GM19328 (cell line): ENCODE measurements at regions not wholly inside any gene's neighbourhood (a gene's known extent, or its start where the extent isn't known, plus 50 kb on each side); places are given as distances from the start of the nearest gene placed in this dataset.

ENCODE experiments used
- ATAC-seq: cut with Tn5 transposase; IDR thresholded peaks from one replicate; pipeline ENCODE4 v1.9.1; 2021; ENCODE audit warnings: mild to moderate bottlenecking, moderate library complexity; ENCODE audit not compliant: unreplicated experiment

DNA sequence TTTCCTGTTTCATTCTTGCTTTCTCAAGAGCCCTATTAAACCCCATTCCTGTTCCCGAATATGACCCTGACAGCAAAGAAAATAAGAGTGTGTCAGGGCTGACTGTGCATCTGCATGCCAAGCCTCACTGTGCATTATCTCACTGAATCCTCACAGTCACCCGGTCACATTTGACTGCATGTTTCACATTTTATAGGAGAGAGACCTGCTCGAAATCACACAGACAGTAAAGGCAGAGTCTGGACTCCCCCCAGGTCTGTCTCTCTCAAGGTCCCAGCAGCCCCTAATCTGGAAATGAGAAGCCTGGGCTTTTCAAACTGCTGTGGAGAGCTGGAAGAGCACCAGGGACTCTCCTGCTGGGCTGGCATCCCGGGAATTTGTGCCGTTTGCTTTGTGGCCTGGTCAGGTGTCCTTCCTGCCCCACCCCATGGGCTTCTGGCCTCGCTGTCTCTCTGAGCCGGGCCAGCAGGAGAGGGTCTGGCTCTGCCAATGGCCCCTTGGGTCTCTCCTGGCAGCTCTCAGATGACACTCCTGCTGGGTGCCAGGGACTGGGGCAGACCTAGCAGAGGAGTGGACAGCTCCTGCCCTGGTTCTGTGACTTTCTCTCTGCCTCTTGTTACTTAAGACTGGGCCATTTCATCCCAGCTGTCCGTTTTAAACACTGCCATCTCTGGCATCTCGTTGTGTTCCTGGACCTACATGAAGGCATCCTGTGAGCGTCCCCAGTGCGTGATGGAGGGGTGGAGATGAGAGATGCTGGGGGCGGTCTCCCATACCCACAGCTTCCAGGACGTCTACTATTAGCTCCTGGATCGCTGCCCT is 173.6 kb downstream of the ARHGAP12 start:
- no peak for ATAC-seq

DNA sequence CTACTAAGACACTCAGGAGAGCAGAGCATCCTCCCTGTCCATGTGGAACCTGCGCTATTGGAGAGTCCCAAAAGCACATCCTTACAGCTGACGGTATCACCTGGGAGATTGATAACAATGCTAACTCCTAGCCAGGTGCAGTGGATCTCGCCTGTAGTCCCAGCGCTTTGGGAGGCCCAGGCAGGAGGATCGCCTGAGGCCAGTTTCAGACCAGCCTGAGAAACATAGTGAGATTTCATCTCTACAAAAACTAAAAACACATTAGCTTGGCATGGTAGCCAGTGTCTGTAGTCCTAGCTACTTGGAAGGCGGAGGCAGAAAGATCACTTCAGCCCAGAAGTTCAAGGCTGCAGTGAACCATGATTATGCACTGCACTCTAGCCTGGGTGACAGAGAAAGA is 174.9 kb downstream of the ARHGAP12 start:
- ATAC-seq = no peak

DNA sequence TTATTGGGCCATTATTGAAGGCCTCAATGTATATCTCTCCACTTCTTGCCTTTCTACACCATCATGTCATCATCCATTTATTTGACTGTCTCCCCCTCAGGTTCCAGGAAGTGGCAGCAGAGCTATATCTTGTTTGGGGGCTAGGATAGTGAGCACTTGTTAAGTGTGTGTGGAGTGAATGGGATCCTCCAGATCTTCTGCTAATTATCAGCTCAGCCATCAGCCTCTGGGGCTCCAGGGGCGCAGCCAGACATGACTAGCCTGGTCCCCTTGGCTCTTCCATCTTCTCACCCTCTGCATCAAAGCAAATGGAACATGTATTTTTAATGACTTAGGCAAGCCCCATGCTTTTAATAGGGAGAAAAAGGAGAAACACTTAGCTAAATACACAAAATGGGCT is 176.5 kb downstream of the ARHGAP12 start:
- ATAC-seq = no peak

DNA sequence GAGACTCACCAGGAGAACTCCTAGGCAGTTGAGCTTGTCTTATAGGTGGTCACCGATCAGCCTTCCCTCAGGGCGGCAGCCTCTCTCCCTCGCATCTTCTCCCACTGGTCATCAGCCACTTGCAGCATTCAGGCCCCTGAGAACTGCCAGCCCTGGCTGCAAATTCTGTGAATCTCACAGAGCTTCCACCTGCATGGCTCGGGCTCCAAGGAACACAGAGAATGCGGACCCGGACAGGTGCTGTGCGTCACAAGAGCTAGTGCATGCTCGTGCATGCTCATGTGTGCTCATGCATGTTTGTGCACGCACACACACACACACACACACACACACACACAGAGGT is 176.9 kb downstream of the ARHGAP12 start:
- no peak for ATAC-seq

DNA sequence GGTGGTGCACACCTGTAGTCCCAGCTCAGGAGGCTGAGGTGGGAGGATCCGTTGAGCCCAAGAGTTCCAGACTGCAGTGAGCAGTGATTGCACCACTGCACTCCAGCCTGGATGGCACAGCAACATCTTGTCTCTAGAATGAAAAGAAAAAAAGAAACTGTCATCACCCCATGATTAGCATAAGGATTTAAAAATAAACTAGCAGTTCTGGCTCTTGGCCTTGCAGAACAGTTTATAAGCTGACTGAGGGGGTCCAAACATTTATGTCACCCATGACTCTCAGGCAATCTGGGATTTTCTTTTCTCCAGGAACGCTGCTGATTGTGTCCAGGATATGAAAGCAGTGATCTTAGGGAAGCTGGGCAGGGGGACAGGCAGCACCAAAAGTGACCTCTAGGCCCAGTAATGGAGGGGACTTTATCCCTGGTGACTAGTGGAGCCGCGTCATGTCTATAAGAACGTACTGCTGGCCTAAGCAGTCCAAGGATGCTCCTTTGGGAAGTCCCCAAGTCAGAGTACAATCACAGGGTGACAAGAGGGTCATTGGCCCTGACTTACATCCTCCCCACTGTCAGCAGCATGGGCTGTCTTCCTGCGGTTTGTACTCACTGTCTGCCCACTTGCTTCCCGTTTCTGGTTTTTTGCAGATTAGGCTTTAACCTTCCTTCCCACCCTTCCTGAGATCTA is 177.4 kb downstream of the ARHGAP12 start:
- no peak for ATAC-seq

DNA sequence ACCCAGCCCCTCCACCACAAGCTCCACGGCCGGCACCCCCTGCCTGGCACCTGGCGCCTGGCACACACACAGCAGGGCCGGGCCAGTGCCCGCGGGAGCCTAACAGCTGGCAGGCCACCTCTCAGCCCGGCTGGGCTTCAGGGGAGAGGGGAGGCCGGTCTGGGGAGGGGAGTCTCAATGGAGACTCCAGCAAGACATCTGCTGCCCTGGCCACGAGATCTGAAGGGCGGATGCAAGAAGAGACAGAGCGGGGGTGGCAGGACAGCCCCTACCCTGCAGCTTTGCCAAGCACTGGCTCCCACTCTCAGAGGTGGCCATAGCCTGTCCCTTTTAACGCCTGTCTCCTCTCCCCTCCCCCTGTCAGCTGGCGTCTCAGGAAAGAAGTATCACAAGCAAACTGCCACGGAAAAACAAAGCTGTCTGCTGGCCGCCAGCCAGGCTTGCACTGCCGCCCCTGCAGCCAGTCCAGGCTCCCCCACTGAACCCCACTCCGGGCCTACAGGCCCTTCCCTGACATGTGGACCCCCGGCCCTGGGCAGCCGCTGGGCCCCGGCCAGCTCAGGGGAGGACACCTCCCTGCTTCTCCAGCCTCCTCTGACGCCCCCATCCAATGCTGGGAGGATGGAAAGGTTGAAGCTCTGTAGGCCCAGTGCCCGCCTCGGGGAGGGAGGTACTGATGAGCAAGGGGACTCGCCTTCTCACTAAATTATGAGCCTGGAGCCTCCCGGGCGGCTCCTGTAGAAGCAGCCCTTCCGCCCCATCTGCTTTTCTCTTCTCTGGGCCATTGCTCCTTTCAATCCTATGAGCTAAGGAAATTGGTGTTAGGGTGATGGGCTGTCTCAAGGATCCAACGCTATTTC is 178.4 kb downstream of the ARHGAP12 start:
- no peak for ATAC-seq

DNA sequence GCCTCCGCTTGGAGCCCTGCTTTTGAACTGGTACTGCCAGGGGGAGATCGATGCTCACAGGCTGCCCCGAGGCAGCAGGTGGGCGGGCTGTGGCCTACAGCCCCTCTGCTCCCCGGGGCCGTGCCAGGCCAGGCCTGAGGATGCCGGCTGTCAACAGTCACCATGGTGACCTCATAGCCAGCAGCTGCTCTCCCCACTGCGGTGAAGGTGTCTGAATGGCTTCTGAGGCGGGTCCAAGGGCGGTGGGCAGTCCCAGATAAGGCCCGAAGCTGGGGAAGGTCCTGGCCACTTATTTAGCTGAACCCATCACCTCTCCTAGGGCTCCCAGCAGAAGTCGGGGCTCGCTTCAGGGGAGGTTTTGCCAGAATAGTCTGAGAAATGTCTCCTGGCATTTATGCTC is 179.3 kb downstream of the ARHGAP12 start:
- no peak for ATAC-seq

DNA sequence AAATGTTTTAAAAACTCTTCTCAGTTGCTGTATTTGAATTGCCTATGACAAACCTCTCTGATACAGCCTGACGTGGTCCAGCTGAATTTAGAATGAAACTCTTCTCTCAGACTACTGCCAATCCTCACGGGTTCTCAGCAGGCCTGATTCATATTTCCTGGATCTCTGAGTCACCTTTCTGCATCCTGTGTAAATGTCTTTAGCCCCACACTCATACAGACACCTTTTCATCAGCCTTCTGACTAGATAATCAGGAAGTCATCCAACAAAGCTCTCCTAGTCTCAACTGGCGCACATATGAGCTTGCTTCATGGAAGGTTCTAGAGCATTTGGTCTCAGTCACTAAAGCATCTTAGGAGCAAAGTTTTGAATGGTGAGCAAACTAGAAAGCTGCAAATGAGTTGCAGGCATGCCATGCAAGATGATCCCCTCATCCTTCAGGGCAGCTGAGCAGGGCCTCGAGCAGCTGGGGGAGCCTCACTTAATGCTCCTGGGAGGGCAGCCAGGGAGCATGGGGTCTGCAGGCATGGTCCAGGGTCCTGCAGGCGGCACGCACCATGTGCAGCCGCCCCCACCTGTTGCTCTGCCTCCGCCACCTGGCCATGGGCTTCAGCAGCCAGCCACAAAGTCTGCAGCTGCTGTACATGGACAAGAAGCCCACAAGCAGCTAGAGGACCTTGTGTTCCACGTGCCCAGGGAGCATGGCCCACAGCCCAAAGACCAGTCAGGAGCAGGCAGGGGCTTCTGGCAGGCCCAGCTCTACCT is 182.8 kb downstream of the ARHGAP12 start:
- ATAC-seq = no peak

DNA sequence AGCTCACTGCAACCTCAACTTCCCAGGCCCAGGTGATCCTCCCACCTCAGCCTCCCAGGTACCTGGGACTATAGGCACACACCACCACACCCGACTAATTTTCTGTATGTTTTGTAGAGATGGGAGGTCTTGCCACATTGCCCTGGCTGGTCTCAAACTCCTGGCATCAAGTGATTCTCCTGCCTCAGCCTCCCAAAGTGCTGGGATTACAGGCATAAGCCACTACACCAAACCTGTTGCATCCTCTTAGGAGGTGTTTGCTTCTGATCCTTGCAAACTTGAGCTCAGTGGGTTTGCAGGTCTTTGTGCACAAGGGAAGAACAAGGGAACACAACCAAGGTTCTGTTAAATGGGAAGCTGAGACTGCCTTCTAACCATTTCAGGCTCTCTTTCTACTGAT is 184.6 kb downstream of the ARHGAP12 start:
- ATAC-seq = no peak

DNA sequence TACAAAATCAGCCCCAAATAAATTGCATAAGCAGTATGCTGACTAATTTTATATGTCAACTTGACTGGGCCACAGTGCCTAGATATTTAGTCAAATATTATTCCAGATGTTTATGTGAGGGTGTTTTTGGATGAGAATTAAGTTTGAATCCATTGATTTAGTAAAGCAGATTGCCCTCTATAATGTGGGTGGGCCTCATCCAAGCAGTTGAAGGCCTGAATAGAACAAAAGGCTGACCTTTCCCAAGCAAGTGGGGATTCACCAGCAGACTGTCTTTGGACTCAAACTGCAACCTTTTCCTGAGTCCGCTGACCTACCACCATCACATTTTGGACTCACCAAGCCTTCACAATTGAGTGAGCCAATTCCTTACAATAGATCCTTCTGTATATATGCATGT is 186.4 kb downstream of the ARHGAP12 start:
- ATAC-seq = no peak

DNA sequence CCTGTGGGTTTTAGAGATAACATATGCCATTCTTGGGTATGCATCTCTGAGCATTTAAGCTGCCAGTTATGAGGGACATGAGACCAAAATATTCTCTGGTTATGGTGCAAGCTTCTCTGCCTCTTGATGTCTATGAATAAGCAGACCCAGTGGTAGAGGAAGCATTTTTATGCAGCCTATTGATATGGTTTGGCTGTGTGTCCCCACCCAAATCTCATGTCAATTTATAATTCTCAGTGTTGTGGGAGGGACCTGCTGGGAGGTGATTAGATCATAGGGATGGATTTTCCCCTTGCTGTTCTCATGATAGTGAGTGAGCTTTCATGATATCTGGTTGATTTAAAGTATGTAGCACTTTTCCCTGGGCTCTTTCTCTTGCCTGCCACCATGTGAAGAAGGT is 187.2 kb downstream of the ARHGAP12 start:
- ATAC-seq = no peak

DNA sequence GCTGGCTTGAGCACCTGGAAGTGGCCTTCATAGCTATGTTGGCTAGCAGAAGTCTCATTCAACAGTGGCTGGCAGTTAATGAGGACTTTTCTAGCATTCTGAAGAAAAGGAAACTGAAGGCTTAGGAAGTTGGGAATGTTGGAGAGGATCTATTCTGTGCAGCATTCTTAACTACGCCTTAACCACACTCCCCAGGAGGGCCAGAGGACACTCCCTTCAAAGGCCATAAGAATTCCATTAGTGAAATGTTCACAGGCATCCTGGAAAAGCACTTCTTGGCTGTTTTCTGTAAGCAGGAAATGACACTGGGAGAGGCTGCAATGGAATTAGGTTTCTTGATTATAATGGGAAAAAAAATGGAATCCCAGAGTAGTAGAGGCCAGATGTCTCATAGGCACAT is 188.9 kb downstream of the ARHGAP12 start:
- no peak for ATAC-seq

DNA sequence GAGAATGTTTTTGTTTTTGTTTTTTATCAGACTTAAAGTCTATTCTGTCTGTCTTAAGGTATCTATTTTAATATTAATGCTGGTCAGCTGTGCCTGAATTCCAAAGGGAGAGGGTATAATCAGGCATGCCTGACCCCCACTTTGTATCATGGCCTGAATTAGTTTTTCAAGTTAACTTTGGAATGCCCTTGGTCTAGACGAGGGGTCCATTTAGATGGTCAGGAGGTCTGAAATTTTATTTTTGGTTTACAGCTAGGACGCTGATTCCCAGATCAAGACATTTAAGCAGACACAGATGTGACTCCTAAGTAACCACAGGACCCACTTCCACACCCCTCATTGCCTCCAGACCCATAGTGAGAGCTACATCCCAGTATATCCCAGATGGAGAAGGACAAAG is 189.5 kb downstream of the ARHGAP12 start:
- ATAC-seq = no peak

DNA sequence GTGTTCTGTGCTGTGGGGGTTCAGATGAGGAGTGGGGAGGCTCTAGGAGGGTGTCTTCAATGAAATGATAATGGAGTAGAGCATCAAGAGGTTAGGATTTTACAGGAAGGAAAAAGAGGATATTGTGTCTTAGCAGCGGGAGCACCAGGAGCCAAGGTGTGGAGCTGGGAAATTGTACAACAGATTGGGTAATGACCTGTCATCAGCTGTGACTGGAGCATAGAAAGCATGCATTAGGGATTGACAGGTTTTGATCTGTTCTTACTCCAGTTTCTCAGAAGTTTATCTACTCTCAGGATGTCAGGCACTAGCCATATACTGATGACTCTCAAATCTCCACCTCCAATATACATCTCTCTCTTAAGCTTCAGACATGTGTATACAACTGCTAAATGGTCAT is 196.9 kb downstream of the ARHGAP12 start:
- ATAC-seq = no peak

DNA sequence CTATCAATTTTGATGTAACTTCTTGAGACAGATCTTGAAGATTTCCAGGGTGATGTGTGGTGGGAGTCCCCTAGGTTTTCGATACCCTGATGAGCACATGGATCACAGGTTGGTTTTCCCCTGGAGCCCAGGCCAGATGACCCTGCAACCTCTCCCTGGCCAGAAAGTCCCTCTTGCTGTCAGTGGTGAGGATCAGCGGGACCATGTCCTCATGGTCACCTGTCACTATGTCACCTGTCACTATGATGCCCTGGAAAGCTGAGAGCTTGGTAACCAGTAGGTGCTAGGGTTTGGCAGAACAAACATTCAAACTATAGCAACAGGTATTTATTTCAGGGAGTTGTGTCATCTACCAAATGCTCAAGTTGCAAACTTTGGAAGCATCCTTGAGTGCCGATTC is 197.9 kb downstream of the ARHGAP12 start:
- ATAC-seq = no peak

DNA sequence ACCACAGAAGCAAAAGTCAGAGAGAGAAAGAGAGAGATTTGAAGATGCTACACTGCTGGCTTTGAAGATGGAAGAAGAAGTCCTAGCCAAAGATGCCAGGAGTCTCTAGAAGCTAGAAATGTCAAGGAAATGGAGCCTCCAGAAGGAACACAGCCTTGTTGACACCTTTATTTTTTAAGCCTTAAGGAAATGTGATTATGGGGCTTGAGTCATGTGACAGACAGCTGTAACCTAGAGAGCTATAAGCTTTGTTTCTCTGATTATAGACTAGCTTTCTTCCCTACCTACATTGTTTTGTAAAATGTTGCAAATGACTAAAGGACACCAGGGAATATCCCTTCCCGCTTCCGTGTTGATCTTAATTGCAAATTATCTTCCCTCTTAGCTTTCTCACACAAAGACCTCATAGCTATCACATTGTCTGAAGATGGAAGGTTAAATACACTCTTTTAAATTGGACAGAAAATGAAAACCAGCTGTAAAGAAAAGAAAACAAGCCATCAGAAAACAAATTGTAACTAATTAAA is 199.9 kb downstream of the ARHGAP12 start:
- ATAC-seq = no peak

DNA sequence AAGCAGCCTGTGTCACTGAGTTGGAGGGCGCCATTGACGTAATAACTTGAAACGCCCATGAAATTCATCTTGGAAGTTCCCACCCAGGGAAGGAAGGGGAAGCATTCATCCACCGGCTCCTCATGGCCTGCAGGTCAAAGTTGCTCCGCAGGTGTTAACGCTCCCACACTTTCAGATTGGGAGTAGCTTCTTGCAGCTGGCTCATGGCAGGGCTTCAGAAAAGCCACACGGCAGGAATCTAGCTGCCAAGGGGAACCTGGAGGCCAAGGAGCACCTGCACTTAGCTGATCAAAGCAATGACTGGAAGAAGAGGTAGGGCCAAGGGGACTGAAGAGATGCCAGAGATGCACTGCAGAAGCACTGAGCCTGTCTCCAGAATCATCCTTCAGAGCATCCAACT is 203.2 kb downstream of the ARHGAP12 start:
- no peak for ATAC-seq

DNA sequence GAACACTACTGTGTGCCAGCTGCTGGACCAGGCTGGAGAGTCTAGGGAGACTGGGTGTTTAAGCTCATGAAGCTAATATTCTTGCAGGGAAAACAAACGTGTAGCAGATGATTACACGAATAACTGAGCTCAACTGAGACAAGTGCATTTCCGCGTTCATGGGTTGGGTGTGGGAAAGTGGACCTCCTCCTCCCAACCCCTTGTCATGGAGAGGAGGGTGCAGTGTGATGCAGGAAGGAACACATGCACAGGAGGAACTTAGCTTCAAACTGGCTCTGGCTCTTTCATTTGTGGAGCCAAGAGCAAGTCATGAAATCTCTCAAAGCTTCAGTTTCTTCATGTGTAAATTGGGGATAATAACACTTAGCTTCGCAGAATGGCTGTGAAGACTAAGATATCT is 204.3 kb downstream of the ARHGAP12 start:
- ATAC-seq = no peak

DNA sequence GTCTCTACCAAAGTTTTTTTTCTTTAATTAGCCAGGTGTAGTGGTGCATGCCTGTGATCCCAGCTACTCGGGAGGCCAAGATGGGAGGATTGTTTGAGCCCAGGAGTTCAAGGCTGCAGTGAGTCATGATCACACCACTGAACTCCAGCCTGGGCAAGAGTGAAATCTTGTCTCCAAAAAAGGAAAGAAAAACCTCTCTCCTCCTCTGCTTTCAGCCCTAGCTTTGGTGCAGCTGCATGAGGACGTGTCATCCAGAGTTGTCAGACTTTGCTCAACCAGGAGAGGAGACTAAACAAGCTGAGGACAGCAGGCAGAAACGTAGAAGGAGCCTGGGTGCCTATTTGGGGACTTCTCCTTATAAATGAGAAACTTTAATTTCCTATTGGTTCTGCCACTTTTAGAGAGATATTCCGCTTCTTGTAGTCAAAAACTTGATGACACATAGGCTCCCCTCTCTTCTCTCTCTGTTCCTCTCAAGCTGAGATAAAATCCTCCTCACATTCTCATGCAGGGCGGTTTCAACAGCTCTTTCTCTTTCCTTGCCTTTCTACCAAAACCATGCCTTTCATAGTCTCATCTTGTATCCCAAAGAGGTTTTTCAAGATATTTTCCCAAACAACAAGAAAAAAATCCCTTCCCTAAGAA is 205.4 kb downstream of the ARHGAP12 start:
- no peak for ATAC-seq

DNA sequence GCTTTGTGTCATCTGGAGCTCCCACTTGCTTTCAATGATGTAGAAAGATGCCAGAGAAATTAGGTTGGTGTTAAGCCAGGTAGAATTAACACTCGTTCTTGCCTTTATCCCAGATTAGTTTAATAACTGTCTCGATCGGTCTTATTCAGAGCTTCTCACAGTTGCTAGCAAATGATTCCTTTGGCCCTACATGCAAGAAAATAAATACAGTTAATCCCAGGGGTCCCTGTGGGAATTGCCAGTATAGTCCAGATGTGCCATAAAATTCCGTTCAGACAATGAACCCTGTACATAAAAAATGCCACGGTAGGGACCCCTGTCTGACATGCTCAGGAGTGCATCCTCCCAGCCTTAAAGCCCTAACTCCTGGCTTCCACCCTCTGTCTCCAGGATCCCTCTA is 207.5 kb downstream of the ARHGAP12 start:
- ATAC-seq = no peak
